ENCODE measurements at regions not wholly inside any gene's neighbourhood (a gene's known extent, or its start where the extent isn't known, plus 50 kb on each side); places are given as distances from the start of the nearest gene placed in this dataset.

GRCh38 chrX:51407520-51408409 is 75.1 kb downstream of the NUDT10 start:
- Histone ChIP-seq H3K4me3 (ENCODE audit: low read depth, low read length) (no peak overlapping the region), H3K9me3 (ENCODE audit: control insufficient read depth, insufficient read depth, low read length) (peaks cover 12% of the 10 kb centered on the region; the same call in 1 of the 2 replicates), H3K27me3 (ENCODE audit: control insufficient read depth, insufficient read depth, low read length) (no peaks in the 10 kb centered on the region), H3K27ac (ENCODE audit: low read depth, low read length) (no peak overlapping the region)
- CTCF ChIA-PET = no interaction called here
- no peak for DNase-seq (ENCODE audit: low read depth, low spot score)
- POLR2A ChIA-PET = no interaction called here
- TF ChIP-seq CTCF (IDR thresholded peaks at IDR 0.05; ENCODE audit: low read depth, low read length) = no peak

GRCh38 chrX:51406688-51407519 is 74.3 kb downstream of the NUDT10 start:
- ChIA-PET POLR2A (no interaction called here), CTCF (no interaction called here)
- no peak for DNase-seq (ENCODE audit: low read depth, low spot score)
- Histone ChIP-seq H3K4me3 (ENCODE audit: low read depth, low read length) (no peak overlapping the region), H3K27ac (ENCODE audit: low read depth, low read length) (no peak overlapping the region), H3K9me3 (ENCODE audit: control insufficient read depth, insufficient read depth, low read length) (peaks cover 12% of the 10 kb centered on the region; the same call in 1 of the 2 replicates), H3K27me3 (ENCODE audit: control insufficient read depth, insufficient read depth, low read length) (no peaks in the 10 kb centered on the region)
- TF ChIP-seq CTCF (IDR thresholded peaks at IDR 0.05; ENCODE audit: low read depth, low read length) = no peak

GRCh38 chrX:51404445-51404844 is 71.8 kb downstream of the NUDT10 start:
- no peak overlapping the region for H3K27ac ChIP-seq (ENCODE audit: low read depth, low read length)
- no peak for DNase-seq (ENCODE audit: low read depth, low spot score)
- H3K9me3 ChIP-seq (ENCODE audit: control insufficient read depth, insufficient read depth, low read length) = peaks cover 12% of the 10 kb centered on the region; the same call in 1 of the 2 replicates
- POLR2A ChIA-PET = no interaction called here
- CTCF ChIA-PET = no interaction called here
- no peak for TF ChIP-seq CTCF (IDR thresholded peaks at IDR 0.05; ENCODE audit: low read depth, low read length)
- H3K4me3 ChIP-seq (ENCODE audit: low read depth, low read length) = no peak overlapping the region
- no peaks in the 10 kb centered on the region for H3K27me3 ChIP-seq (ENCODE audit: control insufficient read depth, insufficient read depth, low read length)

GRCh38 chrX:51395810-51396728 is 63.4 kb downstream of the NUDT10 start:
- Histone ChIP-seq H3K9me3 (ENCODE audit: control insufficient read depth, insufficient read depth, low read length) (0 out of 2 replicates have a peak, but pooled peaks cover 4% of the 10 kb centered on the region), H3K27ac (ENCODE audit: low read depth, low read length) (no peak overlapping the region), H3K4me3 (ENCODE audit: low read depth, low read length) (peak overlapping the region; percentile 29; the same call in 1 of the 2 replicates), H3K27me3 (ENCODE audit: control insufficient read depth, insufficient read depth, low read length) (no peaks in the 10 kb centered on the region)
- no peak for DNase-seq (ENCODE audit: low read depth, low spot score)
- POLR2A ChIA-PET = interaction anchor here (0.5 kb wide), 1 partner anchor 153 kb away, joined by 11 read pairs; no protein-coding TSS in a partner anchor
- CTCF ChIA-PET = no interaction called here
- no peak for TF ChIP-seq CTCF (IDR thresholded peaks at IDR 0.05; ENCODE audit: low read depth, low read length)

Measured in AG04450 (cell line).